Psoas muscle (tissue), 7 donors: ENCODE measurements at regions not wholly inside any gene's neighbourhood (a gene's known extent, or its start where the extent isn't known, plus 50 kb on each side); places are given as distances from the start of the nearest gene placed in this dataset.

Experiments used
- ATAC-seq, 4 donors: fragments of 200-7000 bp; cut with Tn5 transposase; one replicate each; pipeline ENCODE4 v1.9.1; 2020; ENCODE audit warnings: moderate library complexity in 3 of 4, mild to moderate bottlenecking in 2 of 4
- DNase-seq, 2 donors: peaks; one replicate each; pipeline ENCODE4 v3.0.0-alpha.2; 2020
- H3K27ac ChIP-seq: fragments of 200-600 bp; one replicate; pipeline ENCODE4 v1.8.0; 2022
- H3K27me3 ChIP-seq, 3 donors: fragments of 200-600 bp in 1 of 3; one replicate each; pipeline versions ENCODE4 v1.6.1 to v1.8.0; 2013 to 2022; ENCODE audit warnings: low read length in 2 of 3, mild to moderate bottlenecking in 2 of 3, moderate library complexity in 1 of 3; ENCODE audit not compliant: insufficient read depth in 3 of 3
- H3K36me3 ChIP-seq, 2 donors: fragments of 200-600 bp in 1 of 2; one replicate each; pipeline versions ENCODE4 v1.6.1 to v1.8.0; 2013 to 2022; ENCODE audit warnings: low read depth in 1 of 2, mild to moderate bottlenecking in 1 of 2, moderate library complexity in 1 of 2; ENCODE audit not compliant: insufficient read depth in 1 of 2
- H3K4me1 ChIP-seq: fragments of 200-600 bp; one replicate; pipeline ENCODE4 v1.8.0; 2022
- H3K4me3 ChIP-seq: fragments of 200-600 bp; one replicate; pipeline ENCODE4 v1.8.0; 2022; ENCODE audit warnings: mild to moderate bottlenecking
- H3K9me3 ChIP-seq: fragments of 200-600 bp; one replicate; pipeline ENCODE4 v1.8.0; 2022
- WGBS, 3 donors: extraction: QIAGEN DNeasy Blood & Tissue Kit; methylation state at CpG; one replicate each; pipeline versions ENCODE4 v1.1.6 to v1.1.7; 2013; 5-methylcytosine and 5-hydroxymethylcytosine counted together
- intact Hi-C, 2 donors: fragments of 100-400 bp; cut with DNase I; formaldehyde crosslinking; loops; one replicate each; pipeline versions ENCODE4 v1.11.0 to v1.14.2; 2022
- TF ChIP-seq, protein P1 (sequence below): fragments of 200-600 bp; IDR thresholded peaks from one replicate; pipeline ENCODE4 v1.8.0; 2022; ENCODE audit warnings: antibody characterized with exemption
- donor health status: healthy with polysubstance abuse.
- donor health status: DM: no; HTN: no; CAD: no; lungs with moderate emphysema.
- donor health status: Bipolar disorder and iron deficiency.
- donor health status: healthy.
- donor health status: DM: yes; HTN: yes; CAD: no.
- donor health status: DM: no; HTN: no; CAD: no.
- donor health status: DM: yes; HTN: yes; CAD: no.

DNA sequence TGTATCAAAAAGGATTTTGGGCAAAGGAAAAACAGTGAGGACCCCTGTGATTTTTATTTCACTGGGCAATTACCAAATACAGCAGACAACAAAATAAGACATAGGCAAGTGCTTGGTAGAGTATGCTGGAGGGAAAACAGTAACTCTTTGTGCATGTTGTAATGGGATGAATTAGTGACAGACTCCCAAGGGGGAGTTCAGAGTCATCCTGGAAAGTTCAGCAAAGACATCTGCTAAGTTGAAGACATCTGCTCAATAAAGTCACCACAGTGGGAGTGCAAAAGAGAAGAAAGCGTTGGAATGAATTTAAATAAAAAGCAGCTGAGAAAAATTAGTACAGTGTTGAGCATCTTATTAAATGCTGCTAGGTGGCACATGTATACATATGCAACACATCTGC lies 378.8 kb upstream of the ISX start:
- 16 to 26% (median 21%) methylated on average over 1 of the region's 1 CpG for WGBS, 3 donors
- TF ChIP-seq, protein P1, sequence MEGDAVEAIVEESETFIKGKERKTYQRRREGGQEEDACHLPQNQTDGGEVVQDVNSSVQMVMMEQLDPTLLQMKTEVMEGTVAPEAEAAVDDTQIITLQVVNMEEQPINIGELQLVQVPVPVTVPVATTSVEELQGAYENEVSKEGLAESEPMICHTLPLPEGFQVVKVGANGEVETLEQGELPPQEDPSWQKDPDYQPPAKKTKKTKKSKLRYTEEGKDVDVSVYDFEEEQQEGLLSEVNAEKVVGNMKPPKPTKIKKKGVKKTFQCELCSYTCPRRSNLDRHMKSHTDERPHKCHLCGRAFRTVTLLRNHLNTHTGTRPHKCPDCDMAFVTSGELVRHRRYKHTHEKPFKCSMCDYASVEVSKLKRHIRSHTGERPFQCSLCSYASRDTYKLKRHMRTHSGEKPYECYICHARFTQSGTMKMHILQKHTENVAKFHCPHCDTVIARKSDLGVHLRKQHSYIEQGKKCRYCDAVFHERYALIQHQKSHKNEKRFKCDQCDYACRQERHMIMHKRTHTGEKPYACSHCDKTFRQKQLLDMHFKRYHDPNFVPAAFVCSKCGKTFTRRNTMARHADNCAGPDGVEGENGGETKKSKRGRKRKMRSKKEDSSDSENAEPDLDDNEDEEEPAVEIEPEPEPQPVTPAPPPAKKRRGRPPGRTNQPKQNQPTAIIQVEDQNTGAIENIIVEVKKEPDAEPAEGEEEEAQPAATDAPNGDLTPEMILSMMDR: no peak
- Histone ChIP-seq H3K9me3 (no peaks in the 10 kb centered on the region), H3K4me3 (no peak overlapping the region), H3K4me1 (no peaks in the 10 kb centered on the region), H3K27ac (no peak overlapping the region), H3K36me3 (no peaks in the 10 kb centered on the region), H3K27me3 (peaks cover 0 to 2% (median 0%) of the 10 kb centered on the region in 3 donors)
- intact Hi-C loops: no loop called here
- ATAC-seq: no peak
- no peak for DNase-seq

DNA sequence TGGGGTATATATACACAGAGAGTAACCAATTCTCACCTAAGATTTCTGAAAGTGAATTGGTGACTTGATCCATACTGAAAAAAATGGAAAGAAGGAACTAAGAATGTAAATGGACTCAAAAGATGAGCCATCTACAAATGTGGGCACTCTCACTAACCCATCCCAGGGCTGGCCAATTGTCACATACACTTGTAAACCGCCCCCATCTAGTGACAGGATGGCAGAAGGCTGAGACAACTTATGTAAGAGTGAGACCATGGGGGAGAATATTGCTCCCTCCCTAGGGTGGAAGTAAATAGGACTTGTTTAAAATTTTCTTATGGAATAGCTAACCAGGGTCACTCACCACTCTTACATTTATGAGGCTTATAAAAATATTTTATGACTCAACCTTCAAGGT lies 377.1 kb upstream of the ISX start:
- ATAC-seq: no peak
- no peak for DNase-seq
- Histone ChIP-seq H3K4me1 (no peaks in the 10 kb centered on the region), H3K36me3 (no peaks in the 10 kb centered on the region), H3K4me3 (no peak overlapping the region), H3K9me3 (no peaks in the 10 kb centered on the region), H3K27ac (no peak overlapping the region), H3K27me3 (peaks cover 0 to 2% (median 0%) of the 10 kb centered on the region in 3 donors)
- intact Hi-C loops: no loop called here
- TF ChIP-seq, protein P1: no peak
- 50 to 72% (median 55%) methylated on average over 1 of the region's 1 CpG for WGBS, 3 donors

DNA sequence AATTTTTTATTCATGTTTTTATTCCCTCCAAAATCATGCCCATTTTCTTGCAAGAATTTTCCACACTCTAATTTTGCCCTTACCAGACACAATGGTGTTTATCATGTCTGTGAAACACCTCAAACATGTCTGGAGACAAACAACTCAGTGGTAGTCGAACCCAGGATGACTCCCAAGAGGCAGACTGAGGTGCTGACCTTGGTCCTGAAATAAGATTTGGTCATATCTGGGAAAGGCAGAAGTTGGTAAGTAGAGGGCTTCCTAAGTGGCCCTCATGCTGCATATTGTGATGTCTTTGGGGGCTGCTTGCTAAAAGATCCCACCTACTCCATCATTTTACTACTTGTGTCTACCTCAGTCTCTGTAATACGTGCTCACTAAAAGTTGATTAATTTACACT lies 369.4 kb upstream of the ISX start:
- no peaks in the 10 kb centered on the region for H3K36me3 ChIP-seq
- no peak overlapping the region for H3K27ac ChIP-seq
- intact Hi-C loops: no loop called here
- H3K27me3 ChIP-seq: peaks cover 0 to 3% (median 0%) of the 10 kb centered on the region in 3 donors
- DNase-seq (no peak), ATAC-seq (no peak)
- TF ChIP-seq, protein P1: no peak
- no peaks in the 10 kb centered on the region for H3K4me1 ChIP-seq
- WGBS, 3 donors: 9 to 23% (median 18%) methylated on average over 2 of the region's 2 CpGs
- H3K9me3 ChIP-seq: no peaks in the 10 kb centered on the region
- H3K4me3 ChIP-seq: no peak overlapping the region

DNA sequence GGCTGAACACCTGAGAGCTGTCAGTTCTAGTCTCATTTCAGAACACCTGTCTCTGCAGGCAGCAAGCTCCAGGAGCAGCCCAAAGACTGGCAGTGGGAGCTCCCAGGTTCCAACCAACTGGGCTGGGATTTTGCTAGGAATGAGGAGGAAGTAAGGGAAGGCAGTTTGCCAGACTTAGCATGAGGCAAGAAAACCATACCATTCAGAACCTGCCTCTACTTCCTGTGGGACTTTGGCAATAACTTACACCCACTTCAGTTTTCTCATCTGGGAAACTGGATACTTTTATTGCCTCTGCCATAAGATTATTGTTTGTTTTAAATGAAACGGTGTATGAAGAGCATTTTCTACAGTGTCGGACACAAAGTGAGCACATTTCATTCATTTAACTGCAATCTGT lies 363.7 kb upstream of the ISX start:
- Histone ChIP-seq H3K4me3 (no peak overlapping the region), H3K36me3 (no peaks in the 10 kb centered on the region), H3K27ac (no peak overlapping the region), H3K27me3 (no peaks in the 10 kb centered on the region), H3K9me3 (no peaks in the 10 kb centered on the region), H3K4me1 (no peaks in the 10 kb centered on the region)
- intact Hi-C loops: no loop called here
- no peak for ATAC-seq
- TF ChIP-seq, protein P1: no peak
- DNase-seq: no peak
- 66 to 86% (median 70%) methylated on average over 2 of the region's 2 CpGs for WGBS, 3 donors

DNA sequence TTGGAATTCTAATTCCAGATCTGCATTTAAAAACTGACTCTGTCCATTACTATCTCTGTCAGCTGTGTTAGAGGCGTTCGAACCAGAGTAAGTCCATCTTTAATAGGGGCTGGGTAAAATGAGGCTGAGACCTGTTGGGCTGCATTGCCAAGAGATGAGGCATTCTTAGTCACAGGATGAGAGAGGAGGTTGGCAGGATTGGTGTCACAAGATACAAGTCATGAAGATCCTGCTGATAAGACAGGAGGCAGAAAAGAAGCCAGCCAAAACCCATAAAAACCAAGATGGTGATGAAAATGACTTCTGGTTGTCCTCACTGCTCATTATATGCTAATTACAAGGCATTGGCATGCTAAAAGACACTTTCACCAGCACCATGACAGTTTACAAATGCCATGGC lies 356.3 kb upstream of the ISX start:
- Histone ChIP-seq H3K27me3 (peaks cover 0 to 4% (median 3%) of the 10 kb centered on the region in 3 donors), H3K36me3 (no peaks in the 10 kb centered on the region), H3K9me3 (no peaks in the 10 kb centered on the region), H3K27ac (no peak overlapping the region), H3K4me3 (no peak overlapping the region), H3K4me1 (no peaks in the 10 kb centered on the region)
- intact Hi-C loops: no loop called here
- 81 to 89% (median 86%) methylated on average over 2 of the region's 2 CpGs for WGBS, 3 donors
- TF ChIP-seq, protein P1: no peak
- no peak for DNase-seq
- ATAC-seq: no peak
